CMK (cell line): ENCODE measurements at regions not wholly inside any gene's neighbourhood (a gene's known extent, or its start where the extent isn't known, plus 50 kb on each side); places are given as distances from the start of the nearest gene placed in this dataset.
A peak's percentile ranks its signal among the peaks of the same experiment; 100 is the strongest.
"Not testable (repeated sequence)": the region's sequence is repeated elsewhere in the genome, so short reads cannot be mapped to it uniquely, and the experiment has no call there.

Source experiments
- DNase-seq: peaks from one replicate; pipeline ENCODE4 v3.0.0-alpha.2; 2010; ENCODE audit warnings: low read depth

DNA sequence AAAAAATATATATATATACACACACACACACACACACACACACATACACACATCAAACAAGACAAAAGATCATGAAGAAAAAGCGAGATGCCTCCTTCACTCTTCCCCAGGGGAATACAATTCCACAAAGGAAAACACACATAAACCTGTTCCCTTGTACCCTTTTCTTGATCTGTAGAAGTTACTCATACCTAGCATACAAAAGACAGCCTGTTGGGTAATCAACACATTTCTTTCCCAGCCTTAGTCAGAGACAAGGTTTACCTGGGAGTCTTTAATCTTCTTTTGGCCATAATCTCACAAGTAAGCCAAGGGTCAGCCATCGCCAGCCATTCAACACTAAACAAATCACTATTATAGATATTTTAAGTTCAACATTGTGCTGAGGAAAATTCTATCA, 407.0 kb downstream of the SUCLG1 start:
- no peak for DNase-seq

DNA sequence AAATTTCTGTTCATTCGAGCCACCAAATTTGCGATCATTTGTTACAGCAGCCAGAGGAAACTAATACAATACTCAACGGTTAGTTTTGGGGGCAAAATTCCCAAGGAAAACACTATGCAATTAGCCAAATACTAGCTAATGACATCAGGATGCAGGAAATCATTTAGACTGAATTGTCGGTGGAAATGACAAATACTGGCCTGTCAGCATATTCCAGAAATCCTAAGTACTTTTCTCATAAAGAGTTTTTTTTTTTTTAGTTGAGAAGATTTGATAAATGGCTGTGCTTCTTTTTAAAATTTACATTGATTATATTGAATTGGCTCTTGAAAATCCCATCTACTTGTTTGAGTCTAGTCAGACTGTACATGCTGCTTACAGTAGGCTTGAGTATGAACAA, 410.1 kb downstream of the SUCLG1 start:
- no peak for DNase-seq

DNA sequence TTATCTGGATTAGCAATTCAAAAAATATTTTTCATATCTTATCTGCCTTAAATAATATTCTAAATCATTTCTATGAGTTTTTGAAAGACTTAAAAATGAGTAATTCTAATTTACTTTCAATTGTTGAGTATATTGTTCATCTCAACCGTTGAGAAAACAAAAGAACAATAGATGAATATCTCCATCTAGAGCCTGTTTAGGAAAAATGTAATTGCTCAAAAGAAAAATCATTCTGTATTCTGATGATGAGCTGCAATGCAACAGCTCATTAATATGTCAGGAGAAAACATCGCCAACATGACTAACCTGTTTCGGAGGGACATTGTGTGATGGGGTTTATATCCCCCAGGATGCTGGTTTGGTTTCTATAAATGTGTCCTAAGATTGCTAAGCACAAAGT, 417.6 kb downstream of the SUCLG1 start:
- no peak for DNase-seq

GRCh38 chr2:84040281-84040680, 418.8 kb downstream of the SUCLG1 start:
- DNase-seq, result no peak

GRCh38 chr2:84038866-84039265, 420.2 kb downstream of the SUCLG1 start:
- no peak for DNase-seq

GRCh38 chr2:84033347-84033974, 425.6 kb downstream of the SUCLG1 start:
- DNase-seq, result no peak

DNA sequence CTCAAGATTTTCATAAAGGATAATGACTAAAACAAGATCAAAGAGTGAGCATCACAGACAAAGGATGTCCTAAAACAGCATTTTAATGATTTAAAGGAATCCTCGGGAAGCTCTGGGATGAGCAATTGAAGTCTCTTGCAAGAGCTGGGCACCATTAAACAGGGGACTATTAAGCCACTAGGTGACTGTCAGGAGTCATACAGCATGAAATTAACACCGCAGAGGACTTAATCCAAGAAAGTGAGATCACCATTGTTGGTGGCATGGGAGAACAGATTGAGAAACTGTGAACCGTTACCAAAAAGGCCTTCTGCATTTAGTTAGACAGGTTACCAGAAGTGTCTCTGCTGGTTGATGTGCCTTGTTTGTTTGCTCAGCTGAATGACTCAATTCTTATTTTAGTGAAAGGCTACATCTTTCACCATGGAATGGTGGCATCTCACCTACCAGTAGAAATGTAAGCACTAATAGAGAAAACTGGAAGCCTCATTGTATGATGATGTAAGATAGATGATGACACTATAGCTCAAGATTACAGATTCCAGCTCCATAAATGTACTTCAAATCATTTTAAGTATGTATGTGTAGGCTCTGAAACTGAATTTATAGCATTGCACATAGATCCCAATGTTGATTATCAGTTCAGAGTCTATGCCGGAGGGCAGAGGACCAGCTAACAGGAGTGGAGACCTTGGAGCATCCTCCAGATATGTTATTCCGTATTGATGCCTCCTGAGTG, 427.6 kb downstream of the SUCLG1 start:
- no peak for DNase-seq

DNA sequence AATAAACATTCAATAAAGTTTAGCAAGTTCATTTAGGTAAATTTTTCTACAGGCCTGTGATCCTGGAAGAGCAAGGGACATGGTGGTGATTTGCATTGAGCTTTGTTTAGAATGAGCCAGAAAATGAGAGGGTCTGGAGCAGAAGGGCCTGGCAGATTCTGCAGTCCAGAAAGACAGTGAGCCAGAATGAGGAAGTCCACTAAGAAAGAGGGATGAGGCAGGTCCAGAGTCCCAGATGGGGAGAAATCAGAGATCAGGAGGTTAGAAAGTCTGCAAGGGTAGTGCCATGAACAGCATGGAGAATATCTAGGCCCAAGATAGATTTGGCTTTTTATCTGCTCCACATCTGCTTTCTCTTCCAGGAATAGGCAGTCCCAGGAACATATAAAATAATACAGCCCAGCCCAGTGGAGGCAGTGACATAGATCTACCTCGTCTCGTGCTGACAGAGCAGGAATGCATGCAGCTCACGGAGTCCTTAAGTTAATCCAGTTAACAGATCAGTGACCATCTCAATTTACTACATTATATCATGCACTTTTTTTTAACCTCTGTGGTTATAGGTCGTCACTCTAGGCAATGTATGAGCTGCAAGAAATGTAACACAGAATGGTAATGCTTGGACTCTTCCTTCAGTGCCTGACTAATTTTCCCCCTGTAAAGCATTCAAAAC, 429.0 kb downstream of the SUCLG1 start:
- DNase-seq, result no peak

GRCh38 chr2:84026818-84027217, 432.3 kb downstream of the SUCLG1 start:
- no peak for DNase-seq

DNA sequence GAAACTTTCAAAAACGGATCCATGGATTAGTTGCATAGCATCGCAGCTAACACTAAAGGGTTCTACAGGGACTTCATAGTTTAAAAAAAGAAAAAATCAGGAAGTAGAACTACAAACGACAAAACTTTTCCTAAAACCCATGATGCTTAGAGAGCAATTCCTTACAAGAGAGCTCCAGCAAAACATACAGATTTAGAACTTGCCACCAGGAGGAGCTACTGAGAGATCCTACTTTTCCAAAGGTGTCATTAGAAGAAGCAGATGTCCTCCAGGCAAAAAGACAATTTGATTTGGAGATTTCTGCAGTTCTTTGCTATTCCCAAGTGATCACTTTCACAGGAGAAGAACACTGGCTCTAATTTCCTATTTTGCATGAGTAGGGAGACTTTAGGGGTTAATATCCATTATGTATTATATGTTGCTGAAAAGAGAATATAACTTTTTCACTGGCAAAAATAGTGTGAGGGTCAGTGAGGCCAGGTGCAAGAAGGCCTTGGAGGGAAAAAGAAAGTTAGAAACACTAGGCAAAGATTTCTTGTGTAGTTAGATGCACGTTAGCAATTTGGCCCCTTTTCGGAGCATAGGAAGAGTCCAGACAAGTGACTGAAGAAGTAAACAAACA, 436.2 kb downstream of the SUCLG1 start:
- DNase-seq, result peak; percentile 17

- no peak for DNase-seq
These were observed 442.1 kb downstream of the SUCLG1 start for GRCh38 chr2:84017010-84017409.

- DNase-seq, result no peak
These were observed 442.9 kb downstream of the SUCLG1 start for GRCh38 chr2:84016183-84016582.

- DNase-seq, result no peak
These were observed 461.2 kb downstream of the SUCLG1 start for GRCh38 chr2:83997889-83998288.

DNA sequence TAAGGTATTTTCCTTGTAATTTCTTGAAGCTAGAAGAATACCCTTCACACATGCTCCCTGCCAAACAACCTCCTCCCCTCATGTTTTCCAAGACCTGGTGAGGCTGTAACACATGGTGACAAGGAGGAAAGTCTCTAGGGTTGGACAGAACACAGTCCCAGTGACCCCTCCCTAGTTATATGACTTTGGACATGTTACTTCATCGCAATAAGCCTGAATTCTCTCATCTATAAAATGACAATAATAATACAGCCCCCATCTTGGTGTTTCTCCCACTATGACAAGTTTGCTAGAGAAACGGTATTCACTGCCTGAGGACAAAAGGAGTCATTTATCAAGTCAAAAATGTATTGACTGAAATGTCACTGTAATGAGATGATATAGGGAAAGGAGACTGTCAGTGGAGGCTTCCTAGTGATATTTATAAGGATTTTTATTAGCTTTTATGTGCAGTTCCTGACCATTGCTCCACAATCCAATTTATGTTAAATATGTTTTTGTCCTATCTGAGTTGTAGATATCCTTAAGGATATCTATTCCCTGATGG, 464.4 kb downstream of the SUCLG1 start:
- DNase-seq, result no peak

DNA sequence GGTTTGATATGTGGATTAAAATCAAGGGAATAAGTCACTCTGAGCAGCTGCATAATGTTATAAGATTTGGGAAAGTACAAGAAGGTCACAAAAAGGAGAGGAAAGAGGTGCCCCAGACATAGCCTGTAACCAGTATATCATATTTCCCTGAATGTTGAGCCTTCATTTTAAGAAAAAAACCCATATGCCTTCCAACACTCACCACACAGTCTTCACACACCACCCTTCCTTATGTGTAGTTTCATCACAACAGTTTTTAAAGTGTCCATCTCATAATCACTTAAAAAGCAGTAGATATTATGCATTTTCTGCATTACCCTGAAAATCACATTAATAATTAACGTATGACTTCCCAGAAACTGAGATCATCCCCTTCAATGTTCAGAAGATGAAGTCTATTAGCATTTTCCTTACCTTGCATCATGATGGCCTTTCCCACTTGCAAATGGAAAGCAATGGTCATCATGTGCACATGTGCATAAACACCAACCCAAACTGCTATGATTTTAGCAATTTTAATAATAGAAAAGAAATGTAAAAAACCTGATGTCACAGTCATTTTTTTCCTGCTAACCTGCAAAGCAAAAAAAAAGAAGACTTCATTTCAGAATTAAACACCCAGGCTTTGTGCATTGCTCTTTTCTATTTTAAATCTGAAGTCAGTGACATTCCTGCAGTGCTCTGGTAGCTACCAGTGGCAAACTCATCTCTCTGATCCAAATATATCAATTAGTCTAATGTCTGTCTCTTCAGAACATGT, 465.0 kb downstream of the SUCLG1 start:
- DNase-seq, result no peak

DNA sequence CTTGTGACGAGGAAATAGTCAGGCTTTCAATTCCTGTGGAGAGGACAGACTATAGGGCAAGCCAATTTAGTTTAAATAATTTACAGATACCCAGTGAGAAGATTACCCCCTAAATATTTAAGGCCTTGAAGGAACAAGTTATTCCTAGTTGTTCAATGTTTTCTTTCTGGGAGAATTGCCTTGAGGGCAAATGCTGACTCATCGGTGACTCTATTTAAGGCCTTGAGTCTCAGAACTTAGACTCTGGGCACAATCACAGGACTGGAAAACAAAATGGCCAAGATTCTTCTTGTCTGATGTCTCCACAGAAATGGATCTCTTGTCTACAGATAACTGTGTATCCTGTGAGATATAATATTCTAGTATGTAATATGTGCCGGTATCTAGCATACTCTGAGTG, 467.1 kb downstream of the SUCLG1 start:
- no peak for DNase-seq

DNA sequence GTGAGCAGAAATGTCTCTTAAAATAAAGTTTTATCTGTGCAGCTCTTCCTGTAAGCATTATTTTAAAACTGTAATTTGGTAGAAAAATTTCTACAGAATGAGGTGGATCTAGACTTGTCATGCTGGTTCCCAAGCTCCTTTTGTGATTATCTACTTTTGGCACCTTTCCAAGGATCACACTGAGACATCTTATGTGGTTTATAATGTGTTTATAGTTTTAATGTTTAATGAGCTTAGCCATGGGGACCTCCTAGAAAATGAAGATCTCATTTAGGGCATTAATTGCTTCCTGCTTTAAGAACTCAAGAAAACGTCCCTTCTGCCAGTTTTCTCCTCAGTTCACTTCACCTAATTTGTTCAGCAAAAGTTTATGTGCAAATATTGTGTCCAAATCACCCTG, 468.4 kb downstream of the SUCLG1 start:
- DNase-seq, result no peak

DNA sequence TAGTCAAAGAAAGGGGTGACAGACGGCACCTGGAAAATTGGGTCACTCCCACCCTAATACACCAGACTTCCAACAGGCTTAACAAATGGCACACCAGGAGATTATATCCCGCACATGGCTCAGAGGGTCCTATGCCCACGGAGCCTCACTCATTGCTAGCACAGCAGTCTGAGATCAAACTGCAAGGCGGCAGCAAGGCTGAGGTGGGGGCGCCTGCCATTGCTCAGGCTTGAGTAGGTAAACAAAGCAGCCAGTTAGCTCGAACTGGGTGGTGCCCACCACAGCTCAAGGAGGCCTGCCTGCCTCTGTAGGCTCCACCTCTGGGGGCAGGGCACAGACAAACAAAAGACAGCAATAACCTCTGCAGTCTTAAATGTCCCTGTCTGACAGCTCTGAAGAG, 482.5 kb downstream of the SUCLG1 start:
- not testable (repeated sequence) for DNase-seq

DNA sequence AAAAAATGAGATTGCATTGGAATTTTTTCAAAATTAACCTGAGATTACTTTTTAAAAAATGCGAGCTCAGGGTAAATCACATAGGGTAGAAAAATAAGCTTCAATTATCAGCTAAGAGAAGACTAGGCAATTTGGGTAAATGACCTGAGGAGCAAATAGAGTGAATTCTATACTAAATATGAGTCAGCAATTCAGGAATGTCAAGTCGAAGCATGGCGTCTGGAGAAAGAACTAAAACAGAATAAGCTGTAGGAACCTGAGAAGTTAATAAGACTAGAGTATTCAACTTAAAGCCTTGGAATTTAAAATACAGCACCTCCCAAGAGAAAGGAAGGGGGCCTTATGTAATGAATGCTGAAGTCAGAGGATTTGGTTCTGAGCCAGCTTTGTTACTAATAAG, 487.0 kb downstream of the SUCLG1 start:
- no peak for DNase-seq

GRCh38 chr2:83971547-83971946, 487.5 kb downstream of the SUCLG1 start:
- peak; percentile 68 for DNase-seq

GRCh38 chr2:83970217-83970929, 488.7 kb downstream of the SUCLG1 start:
- no peak for DNase-seq
